ENCODE measurements at regions not wholly inside any gene's neighbourhood (a gene's known extent, or its start where the extent isn't known, plus 50 kb on each side); places are given as distances from the start of the nearest gene placed in this dataset.

GRCh38 chr5:75885321-75885720 lies 168.1 kb upstream of the POC5 start:
- no peak overlapping the region for H3K4me3 Mint-ChIP-seq
- H3K14ac ChIP-seq (ENCODE audit: insufficient read depth, low read length) = no peak overlapping the region
- H3K4me2 ChIP-seq (ENCODE audit: insufficient read depth, insufficient read length, low read length) = no peak overlapping the region
- no peaks in the 10 kb centered on the region for H3K79me2 ChIP-seq (ENCODE audit: insufficient read depth, low read length)
- no peak overlapping the region for H4K5ac ChIP-seq (ENCODE audit: insufficient read length, low read depth, low read length)
- no peak overlapping the region for H3K9ac ChIP-seq (ENCODE audit: extremely low read depth, insufficient read length, low read length)
- no peaks in the 10 kb centered on the region for H3K4me1 ChIP-seq (ENCODE audit: insufficient read depth, low read length)
- H2BK15ac ChIP-seq (ENCODE audit: low read depth, low read length) = no peak overlapping the region
- no peak overlapping the region for H4K91ac ChIP-seq (ENCODE audit: insufficient read length, low read depth, low read length)
- no peak overlapping the region for H2AK5ac ChIP-seq (ENCODE audit: insufficient read length, low read length)
- no peaks in the 10 kb centered on the region for H3K4me1 Mint-ChIP-seq
- no peak for TF ChIP-seq CTCF (conservative IDR thresholded peaks at IDR 0.05)
- no peaks in the 10 kb centered on the region for H3K23me2 ChIP-seq (ENCODE audit: insufficient read length, low read depth, low read length, poor library complexity, severe bottlenecking)
- no peak overlapping the region for H3K23ac ChIP-seq (ENCODE audit: insufficient read length, low read depth, low read length)
- H3K9me3 Mint-ChIP-seq = peaks cover 3 to 7% of the 10 kb centered on the region in 2 experiments; a peak in 4 of 5 replicates
- H3K9me3 ChIP-seq (ENCODE audit: control insufficient read depth, low read depth, low read length) = no peaks in the 10 kb centered on the region
- H3K4ac ChIP-seq (ENCODE audit: low read depth, low read length) = no peak overlapping the region
- no peak overlapping the region for H2BK12ac ChIP-seq (ENCODE audit: insufficient read length, low read depth, low read length)
- H3K27ac ChIP-seq (ENCODE audit: insufficient read length, low read depth, low read length) = no peak overlapping the region
- H3K79me1 ChIP-seq (ENCODE audit: insufficient read depth, low read depth, low read length, poor library complexity, severe bottlenecking) = no peaks in the 10 kb centered on the region
- no peaks in the 10 kb centered on the region for H4K20me1 ChIP-seq (ENCODE audit: control insufficient read depth, insufficient read depth, insufficient read length)
- WGBS (ENCODE audit: extremely low coverage, insufficient read length, low lambda C conversion rate) = no CpG with 5 or more reads among the region's 1 CpG
- H2BK120ac ChIP-seq (ENCODE audit: low read depth, low read length, poor library complexity, severe bottlenecking) = no peak overlapping the region
- no peaks in the 10 kb centered on the region for H3K27me3 ChIP-seq (ENCODE audit: insufficient read depth, low read length)
- H3K36me3 Mint-ChIP-seq (ENCODE audit: insufficient read depth in 1 of 3, low read depth in 3 of 3) = peaks cover 0 to 6% (median under 1%) of the 10 kb centered on the region in 3 experiments; a peak in 3 of 7 replicates
- H4K8ac ChIP-seq (replicated peaks; ENCODE audit: insufficient read length, low read depth, low read length) = no peak overlapping the region
- no peak overlapping the region for H2BK20ac ChIP-seq (ENCODE audit: low read depth, low read length, poor library complexity, severe bottlenecking)
- no peak overlapping the region for H2AFZ ChIP-seq (ENCODE audit: low read length)
- H3K27me3 Mint-ChIP-seq (ENCODE audit: low read depth) = 0 out of 2 replicates have a peak, but pooled peaks cover 2% of the 10 kb centered on the region
- no peak overlapping the region for H3K27ac Mint-ChIP-seq
- no peak overlapping the region for H3K18ac ChIP-seq (ENCODE audit: insufficient read length, low read depth, low read length)
- DNase-seq = no peak
- H3K56ac ChIP-seq (ENCODE audit: insufficient read length, low read depth, low read length) = no peak overlapping the region
- no peak overlapping the region for H2BK5ac ChIP-seq (ENCODE audit: insufficient read length, low read length)
- H3T11ph ChIP-seq (ENCODE audit: low read length) = no peak overlapping the region

All from H9 (cell line).